ENCODE measurements at regions not wholly inside any gene's neighbourhood (a gene's known extent, or its start where the extent isn't known, plus 50 kb on each side); places are given as distances from the start of the nearest gene placed in this dataset.

- TF ChIP-seq, protein P1, sequence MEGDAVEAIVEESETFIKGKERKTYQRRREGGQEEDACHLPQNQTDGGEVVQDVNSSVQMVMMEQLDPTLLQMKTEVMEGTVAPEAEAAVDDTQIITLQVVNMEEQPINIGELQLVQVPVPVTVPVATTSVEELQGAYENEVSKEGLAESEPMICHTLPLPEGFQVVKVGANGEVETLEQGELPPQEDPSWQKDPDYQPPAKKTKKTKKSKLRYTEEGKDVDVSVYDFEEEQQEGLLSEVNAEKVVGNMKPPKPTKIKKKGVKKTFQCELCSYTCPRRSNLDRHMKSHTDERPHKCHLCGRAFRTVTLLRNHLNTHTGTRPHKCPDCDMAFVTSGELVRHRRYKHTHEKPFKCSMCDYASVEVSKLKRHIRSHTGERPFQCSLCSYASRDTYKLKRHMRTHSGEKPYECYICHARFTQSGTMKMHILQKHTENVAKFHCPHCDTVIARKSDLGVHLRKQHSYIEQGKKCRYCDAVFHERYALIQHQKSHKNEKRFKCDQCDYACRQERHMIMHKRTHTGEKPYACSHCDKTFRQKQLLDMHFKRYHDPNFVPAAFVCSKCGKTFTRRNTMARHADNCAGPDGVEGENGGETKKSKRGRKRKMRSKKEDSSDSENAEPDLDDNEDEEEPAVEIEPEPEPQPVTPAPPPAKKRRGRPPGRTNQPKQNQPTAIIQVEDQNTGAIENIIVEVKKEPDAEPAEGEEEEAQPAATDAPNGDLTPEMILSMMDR (IDR thresholded peaks at IDR 0.05; ENCODE audit: extremely low read depth in 1 of 2, insufficient read depth in 1 of 2, low read depth in 1 of 2, low read length in 2 of 2), result no peak
- TF ChIP-seq POLR2A (IDR thresholded peaks at IDR 0.05; ENCODE audit: low read depth, low read length), result no peak
- no peak for TF ChIP-seq EZH2 (IDR thresholded peaks at IDR 0.05; ENCODE audit: borderline replicate concordance, low read depth, low read length, severe bottlenecking)
- no peak for TF ChIP-seq JUN (IDR thresholded peaks at IDR 0.05; ENCODE audit: borderline replicate concordance, insufficient read depth, insufficient read length, low read depth)
- TF ChIP-seq FOS (IDR thresholded peaks at IDR 0.05; ENCODE audit: borderline replicate concordance, insufficient read depth, low read length), result no peak
- no peak for TF ChIP-seq POLR2AphosphoS5 (IDR thresholded peaks at IDR 0.05; ENCODE audit: insufficient read depth, low read depth, low read length)
- TF ChIP-seq GATA2 (IDR thresholded peaks at IDR 0.05; ENCODE audit: insufficient read depth, insufficient read length, low read depth, low read length), result no peak
- no peak for TF ChIP-seq MAX (IDR thresholded peaks at IDR 0.05; ENCODE audit: insufficient read depth, insufficient read length)
- TF ChIP-seq MYC (IDR thresholded peaks at IDR 0.05; ENCODE audit: low read depth, low read length), result no peak
These were observed 491.5 kb upstream of the KIRREL3 start for GRCh38 chr11:127492029-127492428.

Data from endothelial cell of umbilical vein (primary cell).